ENCODE measurements at regions not wholly inside any gene's neighbourhood (a gene's known extent, or its start where the extent isn't known, plus 50 kb on each side); places are given as distances from the start of the nearest gene placed in this dataset.
"Not testable (repeated sequence)": the region's sequence is repeated elsewhere in the genome, so short reads cannot be mapped to it uniquely, and the experiment has no call there.

- DNase-seq (ENCODE audit: insufficient read length, low spot score): no peak
- FAIRE-seq: no peak
Observed at GRCh38 chr6:113205553-113205952, 651.6 kb upstream of the MARCKS start.

GRCh38 chr6:113208726-113209125, 648.4 kb upstream of the MARCKS start:
- no peak for TF ChIP-seq POLR2A (IDR thresholded peaks at IDR 0.05; ENCODE audit: low read depth, low read length)
- no peak for DNase-seq (ENCODE audit: insufficient read length, low spot score)
- no peak for FAIRE-seq

More at GRCh38 chr6:113205553-113205952, 651.6 kb upstream of the MARCKS start:
- no peak for TF ChIP-seq POLR2A (IDR thresholded peaks at IDR 0.05; ENCODE audit: low read depth, low read length)

GRCh38 chr6:113209315-113209714, 647.8 kb upstream of the MARCKS start:
- FAIRE-seq (no peak), DNase-seq (ENCODE audit: insufficient read length, low spot score) (no peak)
- no peak for TF ChIP-seq POLR2A (IDR thresholded peaks at IDR 0.05; ENCODE audit: low read depth, low read length)

- TF ChIP-seq POLR2A (IDR thresholded peaks at IDR 0.05; ENCODE audit: low read depth, low read length): no peak
- FAIRE-seq: no peak
- DNase-seq (ENCODE audit: insufficient read length, low spot score): no peak
Observed at GRCh38 chr6:113211170-113211569, 646.0 kb upstream of the MARCKS start.

GRCh38 chr6:113219783-113220182, 637.4 kb upstream of the MARCKS start:
- FAIRE-seq (no peak), DNase-seq (ENCODE audit: insufficient read length, low spot score) (no peak)
- no peak for TF ChIP-seq POLR2A (IDR thresholded peaks at IDR 0.05; ENCODE audit: low read depth, low read length)

GRCh38 chr6:113220832-113221231, 636.3 kb upstream of the MARCKS start:
- no peak for DNase-seq (ENCODE audit: insufficient read length, low spot score)
- TF ChIP-seq POLR2A (IDR thresholded peaks at IDR 0.05; ENCODE audit: low read depth, low read length): no peak
- FAIRE-seq: no peak

- no peak for TF ChIP-seq POLR2A (IDR thresholded peaks at IDR 0.05; ENCODE audit: low read depth, low read length)
- FAIRE-seq (no peak), DNase-seq (ENCODE audit: insufficient read length, low spot score) (no peak)
Observed at GRCh38 chr6:113221850-113222249, 635.3 kb upstream of the MARCKS start.

GRCh38 chr6:113246186-113246585, 611.0 kb upstream of the MARCKS start:
- FAIRE-seq (no peak), DNase-seq (ENCODE audit: insufficient read length, low spot score) (no peak)
- TF ChIP-seq POLR2A (IDR thresholded peaks at IDR 0.05; ENCODE audit: low read depth, low read length): no peak

GRCh38 chr6:113248532-113248931, 608.6 kb upstream of the MARCKS start:
- TF ChIP-seq POLR2A (IDR thresholded peaks at IDR 0.05; ENCODE audit: low read depth, low read length): no peak
- FAIRE-seq: no peak
- no peak for DNase-seq (ENCODE audit: insufficient read length, low spot score)

- DNase-seq (ENCODE audit: insufficient read length, low spot score); FAIRE-seq: not testable (repeated sequence)
Observed at GRCh38 chr6:113254194-113254593, 603.0 kb upstream of the MARCKS start.

- no peak for FAIRE-seq
- no peak for TF ChIP-seq POLR2A (IDR thresholded peaks at IDR 0.05; ENCODE audit: low read depth, low read length)
- DNase-seq (ENCODE audit: insufficient read length, low spot score): no peak
Observed at GRCh38 chr6:113258771-113259170, 598.4 kb upstream of the MARCKS start.

- no peak for TF ChIP-seq POLR2A (IDR thresholded peaks at IDR 0.05; ENCODE audit: low read depth, low read length)
- DNase-seq (ENCODE audit: insufficient read length, low spot score) (no peak), FAIRE-seq (no peak)
Observed at GRCh38 chr6:113271437-113271836, 585.7 kb upstream of the MARCKS start.

- no peak for DNase-seq (ENCODE audit: insufficient read length, low spot score)
- no peak for FAIRE-seq
- TF ChIP-seq POLR2A (IDR thresholded peaks at IDR 0.05; ENCODE audit: low read depth, low read length): no peak
Observed at GRCh38 chr6:113276601-113277000, 580.5 kb upstream of the MARCKS start.

- DNase-seq (ENCODE audit: insufficient read length, low spot score) (no peak), FAIRE-seq (no peak)
- TF ChIP-seq POLR2A (IDR thresholded peaks at IDR 0.05; ENCODE audit: low read depth, low read length): no peak
Observed at GRCh38 chr6:113277111-113277510, 580.0 kb upstream of the MARCKS start.

- no peak for TF ChIP-seq POLR2A (IDR thresholded peaks at IDR 0.05; ENCODE audit: low read depth, low read length)
- DNase-seq (ENCODE audit: insufficient read length, low spot score) (no peak), FAIRE-seq (no peak)
Observed at GRCh38 chr6:113281014-113281413, 576.1 kb upstream of the MARCKS start.

- no peak for FAIRE-seq
- no peak for TF ChIP-seq POLR2A (IDR thresholded peaks at IDR 0.05; ENCODE audit: low read depth, low read length)
- DNase-seq (ENCODE audit: insufficient read length, low spot score): no peak
Observed at GRCh38 chr6:113281431-113281830, 575.7 kb upstream of the MARCKS start.
